Cardiac muscle cell (in vitro differentiated cells and primary cell): ENCODE measurements at regions not wholly inside any gene's neighbourhood (a gene's known extent, or its start where the extent isn't known, plus 50 kb on each side); places are given as distances from the start of the nearest gene placed in this dataset.
A peak's percentile ranks its signal among the peaks of the same experiment; 100 is the strongest.
"Not testable (repeated sequence)": the region's sequence is repeated elsewhere in the genome, so short reads cannot be mapped to it uniquely, and the experiment has no call there.

Experiments
- DNase-seq, 2 donors: peaks; one replicate each; pipeline versions ENCODE4 v3.0.0 to v3.0.0-alpha.2; 2010 to 2017; ENCODE audit warnings: low read depth in 1 of 2, low spot score in 1 of 2
- H3K27ac ChIP-seq: fragments of 200-600 bp; sonication (generic); 2 replicates; pipeline ENCODE4 v1.5.1; 2016
- H3K27me3 ChIP-seq: fragments of 200-600 bp; sonication (generic); 2 replicates; pipeline ENCODE4 v1.6.0; 2016; ENCODE audit warnings: control low read depth
- H3K36me3 ChIP-seq: fragments of 200-600 bp; sonication (generic); 2 replicates; pipeline ENCODE4 v1.5.1; 2016; ENCODE audit warnings: control low read depth
- H3K4me1 ChIP-seq: fragments of 200-600 bp; sonication (generic); 2 replicates; pipeline ENCODE4 v1.8.1; 2017; ENCODE audit warnings: low read depth, mild to moderate bottlenecking, mixed run types
- H3K4me3 ChIP-seq: fragments of 200-600 bp; sonication (generic); 2 replicates; pipeline ENCODE4 v1.5.1; 2016; ENCODE audit warnings: mild to moderate bottlenecking
- H3K9me3 ChIP-seq: fragments of 200-600 bp; sonication (generic); 2 replicates; pipeline ENCODE4 v1.5.1; 2017; ENCODE audit warnings: low read depth, mild to moderate bottlenecking, control low read depth
- CTCF ChIP-seq: IDR thresholded peaks from 2 replicates; pipeline ENCODE4 v1.5.1; 2012; ENCODE audit warnings: low read depth, mild to moderate bottlenecking, low read length

GRCh38 chr7:55730197-55730596 lies 132.4 kb downstream of the SEPTIN14 start:
- no peaks in the 10 kb centered on the region for H3K4me1 ChIP-seq
- H3K36me3 ChIP-seq: no peaks in the 10 kb centered on the region
- no peaks in the 10 kb centered on the region for H3K27me3 ChIP-seq
- no peak overlapping the region for H3K27ac ChIP-seq
- no peak for TF ChIP-seq CTCF
- no peak for DNase-seq
- no peak overlapping the region for H3K4me3 ChIP-seq
- no peaks in the 10 kb centered on the region for H3K9me3 ChIP-seq

GRCh38 chr7:55723621-55723941 lies 139.0 kb downstream of the SEPTIN14 start:
- Histone ChIP-seq H3K4me3 (no peak overlapping the region), H3K4me1 (no peaks in the 10 kb centered on the region), H3K36me3 (no peaks in the 10 kb centered on the region), H3K27ac (no peak overlapping the region), H3K27me3 (no peaks in the 10 kb centered on the region), H3K9me3 (no peaks in the 10 kb centered on the region)
- TF ChIP-seq CTCF: no peak
- no peak for DNase-seq

- H3K27ac ChIP-seq, H3K4me1 ChIP-seq, H3K27me3 ChIP-seq, DNase-seq, H3K36me3 ChIP-seq, H3K4me3 ChIP-seq, H3K9me3 ChIP-seq: not testable (repeated sequence)
These were observed 139.5 kb downstream of the SEPTIN14 start for GRCh38 chr7:55722874-55723620.

GRCh38 chr7:55721004-55721403 lies 141.5 kb downstream of the SEPTIN14 start:
- not testable (repeated sequence) for H3K4me3 ChIP-seq, H3K27me3 ChIP-seq, H3K36me3 ChIP-seq, DNase-seq, H3K4me1 ChIP-seq, H3K9me3 ChIP-seq, H3K27ac ChIP-seq

- H3K27me3 ChIP-seq, H3K9me3 ChIP-seq, H3K4me3 ChIP-seq, H3K36me3 ChIP-seq, DNase-seq, H3K27ac ChIP-seq, H3K4me1 ChIP-seq: not testable (repeated sequence)
These were observed 143.1 kb upstream of the VOPP1 start for GRCh38 chr7:55715247-55715867.

- not testable (repeated sequence) for H3K4me1 ChIP-seq, H3K4me3 ChIP-seq, H3K36me3 ChIP-seq, H3K27ac ChIP-seq, H3K27me3 ChIP-seq, DNase-seq, H3K9me3 ChIP-seq
These were observed 142.1 kb upstream of the VOPP1 start for GRCh38 chr7:55714370-55714769.

GRCh38 chr7:55710312-55710711 lies 138.0 kb upstream of the VOPP1 start:
- not testable (repeated sequence) for H3K36me3 ChIP-seq, H3K27me3 ChIP-seq, H3K9me3 ChIP-seq, H3K27ac ChIP-seq, DNase-seq, H3K4me3 ChIP-seq, H3K4me1 ChIP-seq

- H3K4me3 ChIP-seq, H3K4me1 ChIP-seq, H3K9me3 ChIP-seq, H3K36me3 ChIP-seq, H3K27ac ChIP-seq, H3K27me3 ChIP-seq: not testable (repeated sequence)
- peak in 1 of 2 donors; percentile 21 for DNase-seq
These were observed 135.7 kb upstream of the VOPP1 start for GRCh38 chr7:55708028-55708427.

- not testable (repeated sequence) for H3K4me3 ChIP-seq, H3K27ac ChIP-seq, H3K9me3 ChIP-seq, H3K36me3 ChIP-seq, H3K4me1 ChIP-seq, DNase-seq, H3K27me3 ChIP-seq
These were observed 135.1 kb upstream of the VOPP1 start for GRCh38 chr7:55707410-55707809.

- not testable (repeated sequence) for H3K4me1 ChIP-seq, H3K27ac ChIP-seq, H3K36me3 ChIP-seq, H3K27me3 ChIP-seq, H3K4me3 ChIP-seq, DNase-seq, H3K9me3 ChIP-seq
These were observed 134.3 kb upstream of the VOPP1 start for GRCh38 chr7:55706451-55707195.

- DNase-seq, H3K4me1 ChIP-seq, H3K9me3 ChIP-seq, H3K27ac ChIP-seq, H3K36me3 ChIP-seq, H3K4me3 ChIP-seq, H3K27me3 ChIP-seq: not testable (repeated sequence)
These were observed 133.6 kb upstream of the VOPP1 start for GRCh38 chr7:55705728-55706450.

GRCh38 chr7:55702831-55703230 lies 130.5 kb upstream of the VOPP1 start:
- not testable (repeated sequence) for H3K36me3 ChIP-seq, H3K27me3 ChIP-seq, H3K4me3 ChIP-seq, H3K9me3 ChIP-seq, H3K27ac ChIP-seq, H3K4me1 ChIP-seq, DNase-seq
